ENCODE measurements at regions not wholly inside any gene's neighbourhood (a gene's known extent, or its start where the extent isn't known, plus 50 kb on each side); places are given as distances from the start of the nearest gene placed in this dataset.

DNA sequence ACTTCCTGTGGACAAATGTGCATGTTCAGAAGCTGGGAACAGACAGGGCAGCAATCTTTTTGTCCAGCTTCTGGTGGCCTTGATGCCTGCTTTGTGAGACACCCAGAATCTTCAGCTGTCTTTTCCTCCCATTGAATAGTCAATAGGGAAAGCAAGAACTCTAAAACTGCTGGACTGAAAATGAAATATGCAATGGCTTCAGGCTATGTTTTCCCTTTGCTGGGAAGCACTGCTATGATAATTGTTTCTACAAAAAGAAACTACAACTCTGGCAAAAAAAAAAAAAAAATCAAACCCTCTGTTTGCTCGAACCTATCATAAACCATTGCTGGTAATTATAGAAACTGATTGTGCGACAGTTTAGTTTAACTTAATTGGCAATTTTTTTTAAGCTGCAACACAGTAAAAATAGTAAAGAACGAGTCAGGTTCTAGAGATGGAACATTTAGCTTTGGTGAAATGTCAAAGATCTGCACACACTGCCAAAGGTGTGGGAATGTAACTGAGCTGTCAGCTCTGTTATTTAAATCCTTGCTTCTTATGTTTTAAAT is 79.1 kb upstream of the NEUROD6 start:
- CTCF ChIA-PET, result no interaction called here

DNA sequence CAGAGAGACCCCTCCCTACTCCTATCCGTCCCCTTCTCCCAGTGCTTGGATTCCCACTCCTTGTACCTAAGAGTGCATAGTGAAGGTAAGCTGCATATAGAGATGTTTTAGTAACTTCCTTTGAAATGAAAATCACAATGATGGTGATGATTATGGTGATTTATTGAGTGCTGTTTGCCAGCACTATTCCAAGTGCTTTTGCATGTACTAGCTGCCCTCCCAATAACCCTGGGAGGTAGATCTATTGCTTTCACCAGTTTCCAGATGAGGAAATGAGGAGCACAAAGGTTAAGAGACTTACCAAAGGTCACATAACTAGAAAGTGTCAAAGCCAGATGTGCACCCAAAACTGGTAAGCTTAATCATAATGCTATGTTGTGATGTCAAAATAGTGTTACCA is 80.4 kb upstream of the NEUROD6 start:
- Histone ChIP-seq H3K27ac (ENCODE audit: low read depth, low read length) (no peak overlapping the region), H3K27me3 (ENCODE audit: insufficient read depth, low read length, poor library complexity, severe bottlenecking) (no peaks in the 10 kb centered on the region), H3K36me3 (ENCODE audit: insufficient read depth, low read length) (no peaks in the 10 kb centered on the region), H3K4me3 (ENCODE audit: low read length) (no peak overlapping the region), H3K4me1 (ENCODE audit: insufficient read depth, low read length) (no peaks in the 10 kb centered on the region), H3K9me3 (ENCODE audit: low read length) (no peaks in the 10 kb centered on the region)
- CTCF ChIA-PET, result no interaction called here
- no peak overlapping the region for H3K27ac Mint-ChIP-seq
- POLR2A ChIA-PET, result no interaction called here
- no peak for DNase-seq
- no peaks in the 10 kb centered on the region for H3K4me1 Mint-ChIP-seq
- H3K9me3 Mint-ChIP-seq, result peaks cover 0 to 8% (median 0%) of the 10 kb centered on the region in 5 donors
- H3K27me3 Mint-ChIP-seq, result no peaks in the 10 kb centered on the region
- no peaks in the 10 kb centered on the region for H3K36me3 Mint-ChIP-seq
- no peak overlapping the region for H3K4me3 Mint-ChIP-seq

More for the DNA sequence above, 79.1 kb upstream of the NEUROD6 start:
- POLR2A ChIA-PET, result no interaction called here
- Histone ChIP-seq H3K4me3 (ENCODE audit: low read length) (no peak overlapping the region), H3K27ac (ENCODE audit: low read depth, low read length) (no peak overlapping the region), H3K36me3 (ENCODE audit: insufficient read depth, low read length) (no peaks in the 10 kb centered on the region), H3K27me3 (ENCODE audit: insufficient read depth, low read length, poor library complexity, severe bottlenecking) (no peaks in the 10 kb centered on the region), H3K9me3 (ENCODE audit: low read length) (no peaks in the 10 kb centered on the region), H3K4me1 (ENCODE audit: insufficient read depth, low read length) (no peaks in the 10 kb centered on the region)
- H3K27me3 Mint-ChIP-seq, result no peaks in the 10 kb centered on the region
- no peaks in the 10 kb centered on the region for H3K4me1 Mint-ChIP-seq
- H3K27ac Mint-ChIP-seq, result no peak overlapping the region
- no peak overlapping the region for H3K4me3 Mint-ChIP-seq
- no peak for DNase-seq
- H3K9me3 Mint-ChIP-seq, result peaks cover 0 to 8% (median 0%) of the 10 kb centered on the region in 5 donors
- no peaks in the 10 kb centered on the region for H3K36me3 Mint-ChIP-seq

DNA sequence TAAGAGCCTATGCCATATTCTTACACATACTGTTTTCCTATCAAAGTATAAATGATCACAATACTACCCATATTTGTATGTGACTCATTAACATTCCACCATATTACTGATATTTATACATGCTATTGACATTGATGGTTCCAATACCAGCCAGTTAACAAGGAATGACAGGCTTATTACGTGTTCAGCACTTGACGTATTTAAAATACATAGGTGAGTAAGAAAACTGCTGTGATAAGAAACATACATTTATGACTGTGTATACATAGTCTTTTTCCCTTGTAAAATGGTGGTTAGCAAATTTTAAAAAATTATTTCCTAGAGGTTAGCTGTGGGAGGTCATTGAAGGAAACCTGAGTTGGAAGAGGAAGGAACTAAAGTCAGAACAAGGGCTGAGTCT is 81.1 kb upstream of the NEUROD6 start:
- H3K36me3 ChIP-seq (ENCODE audit: insufficient read depth, low read length), result no peaks in the 10 kb centered on the region
- ChIA-PET POLR2A (no interaction called here), CTCF (no interaction called here)
- no peaks in the 10 kb centered on the region for H3K9me3 ChIP-seq (ENCODE audit: low read length)
- no peaks in the 10 kb centered on the region for H3K36me3 Mint-ChIP-seq
- no peak overlapping the region for H3K4me3 ChIP-seq (ENCODE audit: low read length)
- H3K9me3 Mint-ChIP-seq, result peaks cover 0 to 8% (median 0%) of the 10 kb centered on the region in 5 donors
- no peaks in the 10 kb centered on the region for H3K27me3 ChIP-seq (ENCODE audit: insufficient read depth, low read length, poor library complexity, severe bottlenecking)
- H3K27ac ChIP-seq (ENCODE audit: low read depth, low read length), result no peak overlapping the region
- H3K4me1 Mint-ChIP-seq, result no peaks in the 10 kb centered on the region
- no peaks in the 10 kb centered on the region for H3K27me3 Mint-ChIP-seq
- DNase-seq, result no peak
- no peaks in the 10 kb centered on the region for H3K4me1 ChIP-seq (ENCODE audit: insufficient read depth, low read length)
- H3K27ac Mint-ChIP-seq, result no peak overlapping the region
- H3K4me3 Mint-ChIP-seq, result no peak overlapping the region

GRCh38 chr7:31423994-31424393 is 83.5 kb upstream of the NEUROD6 start:
- Histone ChIP-seq H3K4me3 (ENCODE audit: low read length) (no peak overlapping the region), H3K4me1 (ENCODE audit: insufficient read depth, low read length) (no peaks in the 10 kb centered on the region), H3K9me3 (ENCODE audit: low read length) (no peaks in the 10 kb centered on the region), H3K27ac (ENCODE audit: low read depth, low read length) (no peak overlapping the region), H3K36me3 (ENCODE audit: insufficient read depth, low read length) (no peaks in the 10 kb centered on the region), H3K27me3 (ENCODE audit: insufficient read depth, low read length, poor library complexity, severe bottlenecking) (no peaks in the 10 kb centered on the region)
- H3K4me1 Mint-ChIP-seq, result no peaks in the 10 kb centered on the region
- H3K9me3 Mint-ChIP-seq, result peaks cover 0 to 6% (median 0%) of the 10 kb centered on the region in 5 donors
- no peak overlapping the region for H3K4me3 Mint-ChIP-seq
- H3K36me3 Mint-ChIP-seq, result no peaks in the 10 kb centered on the region
- CTCF ChIA-PET, result no interaction called here
- POLR2A ChIA-PET, result no interaction called here
- H3K27ac Mint-ChIP-seq, result no peak overlapping the region
- no peaks in the 10 kb centered on the region for H3K27me3 Mint-ChIP-seq
- no peak for DNase-seq

DNA sequence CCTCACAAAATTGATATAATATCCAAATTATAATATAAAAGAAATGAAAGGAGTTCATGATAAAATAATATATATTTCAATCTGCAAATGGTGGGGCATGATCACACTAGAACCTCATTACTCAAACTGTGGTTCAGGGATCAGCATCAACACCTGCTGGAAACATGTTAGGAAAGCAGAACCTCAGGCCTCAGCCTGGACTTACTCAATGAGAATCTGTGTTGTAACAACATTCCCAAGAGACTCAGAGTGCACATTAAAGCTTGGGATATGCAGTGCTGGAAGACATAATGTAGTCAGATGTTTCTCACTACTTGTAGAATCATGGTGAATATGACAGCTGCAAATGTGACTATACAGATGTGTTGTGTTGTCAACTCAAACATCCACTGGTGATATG is 81.7 kb upstream of the ITPRID1 start:
- no peak overlapping the region for H3K4me3 Mint-ChIP-seq
- CTCF ChIA-PET, result no interaction called here
- peaks cover 0 to 3% (median 0%) of the 10 kb centered on the region in 5 donors for H3K9me3 Mint-ChIP-seq
- H3K27ac ChIP-seq (ENCODE audit: low read depth, low read length), result no peak overlapping the region
- no peaks in the 10 kb centered on the region for H3K36me3 ChIP-seq (ENCODE audit: insufficient read depth, low read length)
- no peaks in the 10 kb centered on the region for H3K36me3 Mint-ChIP-seq
- no peaks in the 10 kb centered on the region for H3K4me1 ChIP-seq (ENCODE audit: insufficient read depth, low read length)
- no peaks in the 10 kb centered on the region for H3K27me3 ChIP-seq (ENCODE audit: insufficient read depth, low read length, poor library complexity, severe bottlenecking)
- no peak for DNase-seq
- no peaks in the 10 kb centered on the region for H3K9me3 ChIP-seq (ENCODE audit: low read length)
- no peak overlapping the region for H3K4me3 ChIP-seq (ENCODE audit: low read length)
- H3K27ac Mint-ChIP-seq, result no peak overlapping the region
- no peaks in the 10 kb centered on the region for H3K4me1 Mint-ChIP-seq
- H3K27me3 Mint-ChIP-seq, result peaks cover 0 to 3% of the 10 kb centered on the region in 2 donors
- POLR2A ChIA-PET, result no interaction called here

- Mint-ChIP-seq H3K27me3 (peaks cover 0 to 3% of the 10 kb centered on the region in 2 donors), H3K9me3 (peaks cover 0 to 3% (median 2%) of the 10 kb centered on the region in 5 donors), H3K4me1 (no peaks in the 10 kb centered on the region), H3K4me3 (no peak overlapping the region), H3K36me3 (no peaks in the 10 kb centered on the region), H3K27ac (no peak overlapping the region)
- H3K4me1 ChIP-seq (ENCODE audit: insufficient read depth, low read length), result no peaks in the 10 kb centered on the region
- DNase-seq, result no peak
- H3K27me3 ChIP-seq (ENCODE audit: insufficient read depth, low read length, poor library complexity, severe bottlenecking), result no peaks in the 10 kb centered on the region
- no peaks in the 10 kb centered on the region for H3K9me3 ChIP-seq (ENCODE audit: low read length)
- no peak overlapping the region for H3K4me3 ChIP-seq (ENCODE audit: low read length)
- H3K27ac ChIP-seq (ENCODE audit: low read depth, low read length), result no peak overlapping the region
- CTCF ChIA-PET, result no interaction called here
- POLR2A ChIA-PET, result no interaction called here
- H3K36me3 ChIP-seq (ENCODE audit: insufficient read depth, low read length), result no peaks in the 10 kb centered on the region
Observed at GRCh38 chr7:31432836-31433340, 81.0 kb upstream of the ITPRID1 start.

GRCh38 chr7:31437250-31437865 is 76.5 kb upstream of the ITPRID1 start:
- POLR2A ChIA-PET, result no interaction called here
- Mint-ChIP-seq H3K36me3 (no peaks in the 10 kb centered on the region), H3K27me3 (peaks cover 0 to 3% of the 10 kb centered on the region in 2 donors), H3K27ac (no peak overlapping the region), H3K4me3 (no peak overlapping the region), H3K9me3 (peaks cover 0 to 13% (median 0%) of the 10 kb centered on the region in 5 donors), H3K4me1 (no peaks in the 10 kb centered on the region)
- CTCF ChIA-PET, result no interaction called here
- no peaks in the 10 kb centered on the region for H3K9me3 ChIP-seq (ENCODE audit: low read length)
- no peaks in the 10 kb centered on the region for H3K36me3 ChIP-seq (ENCODE audit: insufficient read depth, low read length)
- DNase-seq, result no peak
- no peak overlapping the region for H3K4me3 ChIP-seq (ENCODE audit: low read length)
- no peaks in the 10 kb centered on the region for H3K4me1 ChIP-seq (ENCODE audit: insufficient read depth, low read length)
- no peak overlapping the region for H3K27ac ChIP-seq (ENCODE audit: low read depth, low read length)
- H3K27me3 ChIP-seq (ENCODE audit: insufficient read depth, low read length, poor library complexity, severe bottlenecking), result no peaks in the 10 kb centered on the region

- peaks cover 0 to 3% of the 10 kb centered on the region in 2 donors for H3K27me3 Mint-ChIP-seq
- H3K27ac Mint-ChIP-seq, result no peak overlapping the region
- no peaks in the 10 kb centered on the region for H3K9me3 ChIP-seq (ENCODE audit: low read length)
- H3K36me3 Mint-ChIP-seq, result no peaks in the 10 kb centered on the region
- H3K4me1 ChIP-seq (ENCODE audit: insufficient read depth, low read length), result no peaks in the 10 kb centered on the region
- no peaks in the 10 kb centered on the region for H3K27me3 ChIP-seq (ENCODE audit: insufficient read depth, low read length, poor library complexity, severe bottlenecking)
- H3K4me3 Mint-ChIP-seq, result no peak overlapping the region
- H3K4me3 ChIP-seq (ENCODE audit: low read length), result no peak overlapping the region
- no peaks in the 10 kb centered on the region for H3K36me3 ChIP-seq (ENCODE audit: insufficient read depth, low read length)
- H3K27ac ChIP-seq (ENCODE audit: low read depth, low read length), result no peak overlapping the region
- ChIA-PET CTCF (no interaction called here), POLR2A (no interaction called here)
- peaks cover 0 to 12% (median 0%) of the 10 kb centered on the region in 5 donors for H3K9me3 Mint-ChIP-seq
- no peak for DNase-seq
- H3K4me1 Mint-ChIP-seq, result no peaks in the 10 kb centered on the region
Observed at GRCh38 chr7:31439165-31439564, 74.7 kb upstream of the ITPRID1 start.
